ENCODE measurements at regions not wholly inside any gene's neighbourhood (a gene's known extent, or its start where the extent isn't known, plus 50 kb on each side); places are given as distances from the start of the nearest gene placed in this dataset.
A peak's percentile ranks its signal among the peaks of the same experiment; 100 is the strongest.

GRCh38 chr2:203815541-203815898, 52.1 kb upstream of the CTLA4 start:
- TF ChIP-seq CTCF (IDR thresholded peaks at IDR 0.05) (peak; percentile 47), POLR2AphosphoS5 (IDR thresholded peaks at IDR 0.05; ENCODE audit: low read depth, low read length) (no peak), REST (IDR thresholded peaks at IDR 0.05; ENCODE audit: insufficient read depth in 1 of 2, low read depth in 2 of 2, low read length in 1 of 2) (no peak)

Measured in Panc1 (cell line).